Mucosa of rectum (tissue), 2 donors: ENCODE measurements at regions not wholly inside any gene's neighbourhood (a gene's known extent, or its start where the extent isn't known, plus 50 kb on each side); places are given as distances from the start of the nearest gene placed in this dataset.
"Not testable (repeated sequence)": the region's sequence is repeated elsewhere in the genome, so short reads cannot be mapped to it uniquely, and the experiment has no call there.

Experiments
- H3K27ac ChIP-seq, 2 donors: one replicate each; pipeline ENCODE4 v1.7.0; 2013; ENCODE audit warnings: inconsistent platforms in 2 of 2, low read depth in 2 of 2, low read length in 2 of 2
- H3K27me3 ChIP-seq, 2 donors: one replicate each; pipeline ENCODE4 v1.7.0; 2013; ENCODE audit warnings: low read length in 2 of 2; ENCODE audit not compliant: control insufficient read depth in 2 of 2, insufficient read depth in 2 of 2
- H3K36me3 ChIP-seq, 2 donors: one replicate each; pipeline ENCODE4 v1.7.0; 2013; ENCODE audit warnings: low read length in 2 of 2; ENCODE audit not compliant: control insufficient read depth in 2 of 2, insufficient read depth in 2 of 2
- H3K4me1 ChIP-seq, 2 donors: one replicate each; pipeline ENCODE4 v1.7.0; 2013; ENCODE audit warnings: low read length in 2 of 2, mild to moderate bottlenecking in 1 of 2; ENCODE audit not compliant: control insufficient read depth in 2 of 2, insufficient read depth in 2 of 2
- H3K4me3 ChIP-seq, 2 donors: one replicate each; pipeline ENCODE4 v1.7.0; 2013; ENCODE audit warnings: low read length in 2 of 2
- H3K9ac ChIP-seq, 2 donors: one replicate each; pipeline ENCODE4 v1.7.0; 2013; ENCODE audit warnings: low read length in 2 of 2, low read depth in 1 of 2, mild to moderate bottlenecking in 1 of 2
- H3K9me3 ChIP-seq, 2 donors: one replicate each; pipeline ENCODE4 v1.7.0; 2013; ENCODE audit warnings: low read length in 2 of 2; ENCODE audit not compliant: control insufficient read depth in 2 of 2
- donor health status: healthy.
- donor health status: Normal muscosa, but diverticular disease.

- not testable (repeated sequence) for H3K27me3 ChIP-seq, H3K4me1 ChIP-seq, H3K4me3 ChIP-seq, H3K9ac ChIP-seq, H3K9me3 ChIP-seq, H3K27ac ChIP-seq, H3K36me3 ChIP-seq
Observed at GRCh38 chr1:200254602-200255001, 155.2 kb downstream of the ZNF281 start.

GRCh38 chr1:200253774-200254495 is 155.9 kb downstream of the ZNF281 start:
- Histone ChIP-seq H3K9me3 (no peaks in the 10 kb centered on the region), H3K4me3 (no peak overlapping the region), H3K27ac (no peak overlapping the region), H3K36me3 (no peaks in the 10 kb centered on the region), H3K4me1 (no peaks in the 10 kb centered on the region), H3K9ac (no peak overlapping the region), H3K27me3 (no peaks in the 10 kb centered on the region)

- Histone ChIP-seq H3K9ac (no peak overlapping the region), H3K27me3 (no peaks in the 10 kb centered on the region), H3K4me3 (no peak overlapping the region)
Observed at GRCh38 chr1:200252531-200252930, 157.3 kb downstream of the ZNF281 start.

GRCh38 chr1:200250469-200250868 is 159.4 kb downstream of the ZNF281 start:
- Histone ChIP-seq H3K4me3 (no peak overlapping the region), H3K4me1 (no peaks in the 10 kb centered on the region), H3K9ac (no peak overlapping the region), H3K36me3 (no peaks in the 10 kb centered on the region), H3K27me3 (no peaks in the 10 kb centered on the region), H3K27ac (no peak overlapping the region), H3K9me3 (no peaks in the 10 kb centered on the region)

More at GRCh38 chr1:200252531-200252930, 157.3 kb downstream of the ZNF281 start:
- no peaks in the 10 kb centered on the region for H3K9me3 ChIP-seq
- H3K4me1 ChIP-seq: no peaks in the 10 kb centered on the region
- H3K36me3 ChIP-seq: no peaks in the 10 kb centered on the region
- H3K27ac ChIP-seq: no peak overlapping the region

- Histone ChIP-seq H3K27ac (no peak overlapping the region), H3K9me3 (no peaks in the 10 kb centered on the region), H3K27me3 (no peaks in the 10 kb centered on the region), H3K9ac (no peak overlapping the region), H3K4me1 (no peaks in the 10 kb centered on the region), H3K36me3 (no peaks in the 10 kb centered on the region), H3K4me3 (no peak overlapping the region)
Observed at GRCh38 chr1:200248541-200248940, 161.3 kb downstream of the ZNF281 start.

GRCh38 chr1:200247518-200247917 is 162.3 kb downstream of the ZNF281 start:
- no peaks in the 10 kb centered on the region for H3K36me3 ChIP-seq
- H3K4me3 ChIP-seq: no peak overlapping the region
- no peak overlapping the region for H3K9ac ChIP-seq
- H3K9me3 ChIP-seq: no peaks in the 10 kb centered on the region
- H3K27me3 ChIP-seq: peaks cover 0 to 3% of the 10 kb centered on the region in 2 donors
- H3K4me1 ChIP-seq: peaks cover under 1 to 4% of the 10 kb centered on the region in 2 donors
- H3K27ac ChIP-seq: no peak overlapping the region

- no peak overlapping the region for H3K9ac ChIP-seq
- H3K36me3 ChIP-seq: no peaks in the 10 kb centered on the region
- peaks cover 4 to 8% of the 10 kb centered on the region in 2 donors for H3K4me1 ChIP-seq
- peaks cover 0 to 3% of the 10 kb centered on the region in 2 donors for H3K27me3 ChIP-seq
- H3K27ac ChIP-seq: no peak overlapping the region
- H3K4me3 ChIP-seq: no peak overlapping the region
- H3K9me3 ChIP-seq: no peaks in the 10 kb centered on the region
Observed at GRCh38 chr1:200245473-200245872, 164.4 kb downstream of the ZNF281 start.

- H3K4me3 ChIP-seq: peak overlapping the region; percentile 17 to 51
- H3K9me3 ChIP-seq: no peaks in the 10 kb centered on the region
- peaks cover 4 to 8% of the 10 kb centered on the region in 2 donors for H3K4me1 ChIP-seq
- no peak overlapping the region for H3K9ac ChIP-seq
- no peaks in the 10 kb centered on the region for H3K36me3 ChIP-seq
- peaks cover 0 to 3% of the 10 kb centered on the region in 2 donors for H3K27me3 ChIP-seq
- no peak overlapping the region for H3K27ac ChIP-seq
Observed at GRCh38 chr1:200243042-200243437, 166.8 kb downstream of the ZNF281 start.

GRCh38 chr1:200242110-200243041 is 167.5 kb downstream of the ZNF281 start:
- Histone ChIP-seq H3K27ac (no peak overlapping the region), H3K9ac (peak overlapping the region in 1 of 2 donors; percentile 3), H3K36me3 (no peaks in the 10 kb centered on the region), H3K9me3 (no peaks in the 10 kb centered on the region), H3K27me3 (peaks cover 0 to 3% of the 10 kb centered on the region in 2 donors), H3K4me1 (peaks cover 4 to 8% of the 10 kb centered on the region in 2 donors), H3K4me3 (peak overlapping the region; percentile 17 to 51)

- Histone ChIP-seq H3K27me3 (peaks cover 0 to 3% of the 10 kb centered on the region in 2 donors), H3K36me3 (no peaks in the 10 kb centered on the region), H3K9me3 (no peaks in the 10 kb centered on the region), H3K4me1 (peaks cover 4 to 8% of the 10 kb centered on the region in 2 donors), H3K4me3 (no peak overlapping the region), H3K27ac (no peak overlapping the region), H3K9ac (no peak overlapping the region)
Observed at GRCh38 chr1:200240656-200241055, 169.2 kb downstream of the ZNF281 start.
